ENCODE measurements at regions not wholly inside any gene's neighbourhood (a gene's known extent, or its start where the extent isn't known, plus 50 kb on each side); places are given as distances from the start of the nearest gene placed in this dataset.
"Not testable (repeated sequence)": the region's sequence is repeated elsewhere in the genome, so short reads cannot be mapped to it uniquely, and the experiment has no call there.

- no peak for DNase-seq
Observed at GRCh38 chr6:144360401-144360800, 75.3 kb downstream of the UTRN start.

- DNase-seq, result no peak
Observed at GRCh38 chr6:144361016-144361415, 75.9 kb downstream of the UTRN start.

GRCh38 chr6:144362042-144363018, 77.2 kb downstream of the UTRN start:
- no peak for DNase-seq

GRCh38 chr6:144364208-144364720, 79.1 kb downstream of the UTRN start:
- DNase-seq, result no peak

GRCh38 chr6:144364782-144365181, 79.6 kb downstream of the UTRN start:
- DNase-seq, result no peak

- no peak for DNase-seq
Observed at GRCh38 chr6:144365271-144365670, 80.1 kb downstream of the UTRN start.

- DNase-seq, result not testable (repeated sequence)
Observed at GRCh38 chr6:144369696-144370095, 84.6 kb downstream of the UTRN start.

GRCh38 chr6:144372116-144372515, 87.0 kb downstream of the UTRN start:
- no peak for DNase-seq

- DNase-seq, result no peak
Observed at GRCh38 chr6:144372611-144373594, 87.8 kb downstream of the UTRN start.

GRCh38 chr6:144374525-144374924, 89.4 kb downstream of the UTRN start:
- not testable (repeated sequence) for DNase-seq

GRCh38 chr6:144377586-144378210, 92.6 kb downstream of the UTRN start:
- peak in 1 of 5 experiments; percentile 19 for DNase-seq

GRCh38 chr6:144378437-144378836, 93.3 kb downstream of the UTRN start:
- DNase-seq, result no peak

- DNase-seq, result no peak
Observed at GRCh38 chr6:144379356-144379755, 94.2 kb downstream of the UTRN start.

- not testable (repeated sequence) for DNase-seq
Observed at GRCh38 chr6:144381499-144381898, 96.4 kb downstream of the UTRN start.

- no peak for DNase-seq
Observed at GRCh38 chr6:144383336-144383735, 98.2 kb downstream of the UTRN start.

- DNase-seq, result no peak
Observed at GRCh38 chr6:144384427-144384826, 99.3 kb downstream of the UTRN start.

GRCh38 chr6:144389474-144389873, 104.3 kb downstream of the UTRN start:
- DNase-seq, result not testable (repeated sequence)

GRCh38 chr6:144390202-144390601, 105.1 kb downstream of the UTRN start:
- DNase-seq, result no peak

- no peak for DNase-seq
Observed at GRCh38 chr6:144390886-144391285, 105.8 kb downstream of the UTRN start.

- DNase-seq, result no peak
Observed at GRCh38 chr6:144392536-144392935, 107.4 kb downstream of the UTRN start.

- no peak for DNase-seq
Observed at GRCh38 chr6:144394210-144394609, 109.1 kb downstream of the UTRN start.

- DNase-seq, result no peak
Observed at GRCh38 chr6:144395014-144395413, 109.9 kb downstream of the UTRN start.
